DND-41 (cell line): ENCODE measurements at regions not wholly inside any gene's neighbourhood (a gene's known extent, or its start where the extent isn't known, plus 50 kb on each side); places are given as distances from the start of the nearest gene placed in this dataset.

Experiments used
- EZH2 ChIP-seq: IDR thresholded peaks from 3 replicates; pipeline ENCODE4 v1.6.1; 2012; ENCODE audit warnings: borderline replicate concordance, low read depth, mild to moderate bottlenecking, moderate library complexity, low read length, inconsistent platforms; ENCODE audit not compliant: severe bottlenecking
- TF ChIP-seq, protein P1 (sequence below): IDR thresholded peaks from 2 replicates; pipeline ENCODE4 v1.5.1; 2012; ENCODE audit warnings: borderline replicate concordance, low read length, moderate library complexity, mild to moderate bottlenecking; ENCODE audit not compliant: poor library complexity, severe bottlenecking; ENCODE audit errors: extremely low read depth

DNA sequence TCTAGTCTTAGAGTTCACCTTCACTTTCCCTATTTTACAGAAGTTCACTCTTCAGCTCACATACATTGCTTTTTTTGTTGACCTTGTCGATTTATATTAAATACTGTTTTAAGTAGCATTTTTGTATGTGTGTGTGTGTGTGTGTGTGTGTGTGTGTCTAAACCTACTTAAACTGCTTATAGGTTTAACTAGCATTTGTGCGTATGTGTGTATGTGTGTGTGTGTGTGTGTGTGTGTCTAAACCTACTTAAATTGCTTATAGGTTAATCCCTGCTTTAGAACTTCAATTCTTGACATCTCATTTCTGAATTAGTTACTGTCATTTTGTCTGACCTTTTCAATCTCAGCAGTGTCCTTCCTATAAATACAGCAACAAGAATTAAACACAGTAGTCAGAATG, 254.8 kb upstream of the EPHA3 start:
- TF ChIP-seq, protein P1, sequence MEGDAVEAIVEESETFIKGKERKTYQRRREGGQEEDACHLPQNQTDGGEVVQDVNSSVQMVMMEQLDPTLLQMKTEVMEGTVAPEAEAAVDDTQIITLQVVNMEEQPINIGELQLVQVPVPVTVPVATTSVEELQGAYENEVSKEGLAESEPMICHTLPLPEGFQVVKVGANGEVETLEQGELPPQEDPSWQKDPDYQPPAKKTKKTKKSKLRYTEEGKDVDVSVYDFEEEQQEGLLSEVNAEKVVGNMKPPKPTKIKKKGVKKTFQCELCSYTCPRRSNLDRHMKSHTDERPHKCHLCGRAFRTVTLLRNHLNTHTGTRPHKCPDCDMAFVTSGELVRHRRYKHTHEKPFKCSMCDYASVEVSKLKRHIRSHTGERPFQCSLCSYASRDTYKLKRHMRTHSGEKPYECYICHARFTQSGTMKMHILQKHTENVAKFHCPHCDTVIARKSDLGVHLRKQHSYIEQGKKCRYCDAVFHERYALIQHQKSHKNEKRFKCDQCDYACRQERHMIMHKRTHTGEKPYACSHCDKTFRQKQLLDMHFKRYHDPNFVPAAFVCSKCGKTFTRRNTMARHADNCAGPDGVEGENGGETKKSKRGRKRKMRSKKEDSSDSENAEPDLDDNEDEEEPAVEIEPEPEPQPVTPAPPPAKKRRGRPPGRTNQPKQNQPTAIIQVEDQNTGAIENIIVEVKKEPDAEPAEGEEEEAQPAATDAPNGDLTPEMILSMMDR = no peak
- TF ChIP-seq EZH2 = no peak
